GM12865 (cell line): ENCODE measurements at regions not wholly inside any gene's neighbourhood (a gene's known extent, or its start where the extent isn't known, plus 50 kb on each side); places are given as distances from the start of the nearest gene placed in this dataset.
"Not testable (repeated sequence)": the region's sequence is repeated elsewhere in the genome, so short reads cannot be mapped to it uniquely, and the experiment has no call there.

ENCODE experiments used
- DNase-seq: peaks from one replicate; pipeline ENCODE4 v3.0.0; 2010; ENCODE audit warnings: low read depth
- H3K4me3 ChIP-seq: 2 replicates; pipeline ENCODE4 v1.5.1; 2011; ENCODE audit warnings: mild to moderate bottlenecking, low read depth, low read length, control low read depth
- TF ChIP-seq, protein P1 (sequence below): IDR thresholded peaks from 2 replicates; pipeline ENCODE4 v1.5.1; 2011; ENCODE audit warnings: low read length, control low read depth, low read depth, inconsistent platforms; ENCODE audit not compliant: insufficient read depth; ENCODE audit errors: missing control alignments

DNA sequence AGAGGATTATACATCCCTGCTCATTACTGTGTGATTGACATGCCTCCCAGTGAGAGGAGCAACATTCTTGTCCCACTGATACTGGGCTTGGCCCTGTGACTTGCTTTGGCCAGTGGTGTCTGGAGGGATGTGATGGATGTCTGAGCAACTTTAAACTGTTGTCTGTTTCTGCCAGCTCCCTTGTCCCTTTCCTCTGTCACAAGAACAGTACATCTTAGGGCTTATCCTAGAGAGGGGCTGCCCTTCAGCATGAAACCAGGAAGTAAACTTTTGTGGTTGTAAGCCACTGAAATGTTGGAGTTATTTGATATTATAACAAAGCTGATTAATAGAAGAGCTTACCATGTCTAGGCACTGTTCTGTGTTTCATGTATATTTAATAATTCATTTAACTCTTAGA, 82.9 kb upstream of the GPRC5B start:
- TF ChIP-seq, protein P1, sequence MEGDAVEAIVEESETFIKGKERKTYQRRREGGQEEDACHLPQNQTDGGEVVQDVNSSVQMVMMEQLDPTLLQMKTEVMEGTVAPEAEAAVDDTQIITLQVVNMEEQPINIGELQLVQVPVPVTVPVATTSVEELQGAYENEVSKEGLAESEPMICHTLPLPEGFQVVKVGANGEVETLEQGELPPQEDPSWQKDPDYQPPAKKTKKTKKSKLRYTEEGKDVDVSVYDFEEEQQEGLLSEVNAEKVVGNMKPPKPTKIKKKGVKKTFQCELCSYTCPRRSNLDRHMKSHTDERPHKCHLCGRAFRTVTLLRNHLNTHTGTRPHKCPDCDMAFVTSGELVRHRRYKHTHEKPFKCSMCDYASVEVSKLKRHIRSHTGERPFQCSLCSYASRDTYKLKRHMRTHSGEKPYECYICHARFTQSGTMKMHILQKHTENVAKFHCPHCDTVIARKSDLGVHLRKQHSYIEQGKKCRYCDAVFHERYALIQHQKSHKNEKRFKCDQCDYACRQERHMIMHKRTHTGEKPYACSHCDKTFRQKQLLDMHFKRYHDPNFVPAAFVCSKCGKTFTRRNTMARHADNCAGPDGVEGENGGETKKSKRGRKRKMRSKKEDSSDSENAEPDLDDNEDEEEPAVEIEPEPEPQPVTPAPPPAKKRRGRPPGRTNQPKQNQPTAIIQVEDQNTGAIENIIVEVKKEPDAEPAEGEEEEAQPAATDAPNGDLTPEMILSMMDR = no peak
- no peak overlapping the region for H3K4me3 ChIP-seq
- no peak for DNase-seq

DNA sequence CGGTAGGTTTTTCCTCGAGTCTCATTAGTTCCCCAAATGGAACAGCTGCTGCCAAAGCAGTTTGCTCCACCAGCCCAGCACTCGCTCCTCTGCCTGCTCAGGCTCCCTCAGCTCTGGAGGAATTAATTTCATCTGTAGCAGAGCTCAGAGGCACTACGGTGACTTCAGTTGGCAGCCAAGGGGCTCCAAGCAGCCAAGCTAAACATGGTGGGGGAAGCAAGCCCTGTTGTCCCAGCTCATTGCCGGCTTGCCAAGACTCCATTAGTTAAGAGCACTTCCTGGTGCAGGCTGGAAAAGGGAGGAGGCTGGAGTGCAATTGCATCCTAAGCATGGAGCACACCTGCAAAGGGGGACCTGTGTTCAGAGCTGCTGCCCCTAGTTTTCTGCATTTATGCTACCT, 78.7 kb upstream of the GPRC5B start:
- H3K4me3 ChIP-seq = no peak overlapping the region
- DNase-seq = no peak
- TF ChIP-seq, protein P1 = no peak

DNA sequence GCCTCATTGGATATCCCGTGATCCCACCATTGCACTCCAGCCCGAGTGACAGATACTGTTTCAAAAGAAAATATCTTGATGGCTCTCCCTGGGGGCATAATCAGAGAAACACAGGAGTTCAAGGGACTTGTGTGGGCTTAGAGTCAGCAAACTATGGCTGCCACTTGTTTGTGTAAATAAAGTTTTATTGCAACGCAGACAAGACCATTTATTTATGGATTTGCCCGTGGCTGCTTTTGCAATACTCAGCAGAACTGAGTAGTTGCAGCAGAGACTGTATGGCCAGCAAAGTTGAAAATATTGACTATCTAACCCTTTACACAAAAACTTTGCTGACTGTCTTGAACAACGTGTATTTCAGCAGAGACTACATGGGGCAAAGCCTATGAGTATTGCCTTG, 75.5 kb upstream of the GPRC5B start:
- H3K4me3 ChIP-seq = no peak overlapping the region
- DNase-seq = no peak
- TF ChIP-seq, protein P1 = no peak

DNA sequence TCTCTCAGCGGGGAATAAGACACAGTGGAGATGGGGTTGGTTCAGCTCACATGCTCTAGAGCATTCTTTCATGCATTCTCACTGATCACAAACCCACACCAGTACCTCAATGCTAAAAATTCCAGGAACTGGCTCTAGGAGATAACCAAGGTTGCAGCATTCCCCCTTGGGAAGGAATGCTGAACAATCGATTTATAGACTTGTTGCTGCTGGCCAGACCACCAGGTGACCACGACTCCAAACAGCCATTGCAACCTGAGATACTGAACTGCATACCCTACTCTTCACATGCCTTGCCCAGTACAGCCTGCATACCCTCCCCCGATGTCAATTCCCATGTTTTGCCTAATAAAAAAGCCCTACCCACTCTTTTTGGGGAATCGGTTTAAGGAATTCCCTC, 75.1 kb upstream of the GPRC5B start:
- H3K4me3 ChIP-seq = no peak overlapping the region
- TF ChIP-seq, protein P1 = no peak
- DNase-seq = no peak

DNA sequence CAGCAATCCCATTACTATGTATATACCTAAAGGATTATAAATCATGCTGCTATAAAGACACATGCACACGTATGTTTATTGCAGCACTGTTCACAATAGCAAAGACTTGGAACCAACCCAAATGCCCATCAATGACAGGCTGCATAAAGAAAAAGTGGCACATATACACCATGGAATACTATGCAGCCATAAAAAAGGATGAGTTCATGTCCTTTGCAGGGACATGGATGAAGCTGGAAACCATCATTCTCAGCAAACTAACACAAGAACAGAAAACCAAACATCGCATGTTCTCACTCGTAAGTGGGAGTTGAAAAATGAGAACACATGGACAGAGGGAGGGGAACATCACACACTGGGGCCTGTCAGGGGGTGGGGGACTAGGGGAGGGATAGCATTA, 71.2 kb upstream of the GPRC5B start:
- not testable (repeated sequence) for H3K4me3 ChIP-seq, DNase-seq

DNA sequence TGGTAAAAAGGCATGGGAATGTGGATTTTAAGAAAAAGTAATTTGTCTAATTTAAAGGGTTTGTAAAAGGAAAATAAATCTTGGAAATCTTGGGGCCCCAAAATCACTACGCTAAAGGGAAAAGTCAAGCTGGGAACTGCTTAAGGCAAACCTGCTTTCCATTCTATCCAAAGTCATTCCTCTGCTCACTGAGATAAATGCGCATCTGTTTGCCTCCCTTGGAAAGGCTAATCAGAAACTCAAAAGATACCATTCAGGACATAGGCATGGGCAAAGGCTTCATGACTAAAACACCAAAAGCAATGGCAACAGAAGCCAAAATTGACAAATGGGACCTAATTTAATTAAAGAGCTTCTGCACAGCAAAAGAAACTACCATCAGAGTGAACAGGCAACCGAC, 70.4 kb upstream of the GPRC5B start:
- DNase-seq = not testable (repeated sequence)

DNA sequence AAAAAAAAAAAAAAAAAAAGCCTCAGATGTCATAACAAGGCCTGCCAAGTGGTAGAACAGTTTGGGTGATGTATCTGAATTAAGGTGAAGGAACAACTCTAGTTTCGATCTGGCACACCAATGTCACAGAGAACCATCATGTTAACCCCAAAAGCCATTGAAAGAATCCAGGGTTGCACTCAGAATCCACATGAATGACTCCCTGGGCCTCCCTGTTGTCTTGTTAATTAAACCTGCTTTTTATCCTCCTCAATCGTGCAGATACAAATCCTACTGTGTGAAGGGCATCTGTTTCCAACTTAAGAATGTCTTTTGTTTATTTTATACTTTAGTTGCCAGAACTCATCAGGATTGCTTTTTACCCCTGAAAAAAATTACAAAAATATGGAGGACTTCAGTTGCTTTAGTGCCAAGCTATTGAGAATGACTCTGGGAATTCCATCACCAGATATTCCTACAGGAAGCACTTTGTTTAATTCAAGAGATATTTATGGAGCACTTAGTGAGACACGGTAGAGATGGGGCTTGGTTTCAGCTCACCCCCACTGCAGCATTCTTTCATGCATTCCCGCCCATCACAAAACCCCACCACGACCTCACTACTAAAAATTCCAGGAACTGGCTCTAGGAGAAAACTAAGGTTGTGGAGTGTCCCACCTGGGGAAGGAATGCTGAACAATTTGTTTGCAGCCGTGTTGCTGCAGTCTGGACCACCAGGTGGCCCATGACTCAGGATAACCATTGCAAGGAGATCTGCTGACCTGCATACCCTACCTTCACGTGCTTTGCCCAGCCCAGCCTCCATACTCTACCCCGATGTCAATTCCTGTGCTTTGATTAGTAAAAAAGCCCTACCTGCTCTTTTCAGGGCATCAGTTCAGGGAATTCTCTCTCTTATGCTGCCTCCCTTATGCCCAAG, 63.8 kb upstream of the GPRC5B start:
- no peak overlapping the region for H3K4me3 ChIP-seq
- DNase-seq = no peak
- TF ChIP-seq, protein P1 = no peak

More for the DNA sequence above, 70.4 kb upstream of the GPRC5B start:
- not testable (repeated sequence) for H3K4me3 ChIP-seq

DNA sequence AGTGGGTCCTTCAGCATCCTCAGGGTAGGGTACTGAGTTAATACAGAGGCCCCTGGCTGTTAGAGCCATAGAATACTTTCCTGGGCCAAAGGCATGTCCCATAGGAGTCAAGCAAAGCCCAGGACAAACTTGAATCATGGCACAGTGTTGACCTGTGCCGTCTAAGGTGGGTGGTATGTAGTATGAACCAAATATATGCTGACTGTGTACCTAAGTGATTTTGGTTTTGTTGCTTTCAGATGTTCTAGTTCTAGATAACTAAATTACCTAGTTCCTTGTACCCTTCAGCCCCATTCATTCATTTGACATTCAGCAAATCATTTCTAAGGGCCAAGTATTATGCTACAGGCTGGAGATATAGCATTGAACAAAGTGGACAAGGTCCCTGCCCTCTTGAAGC, 61.3 kb upstream of the GPRC5B start:
- TF ChIP-seq, protein P1 = no peak
- H3K4me3 ChIP-seq = no peak overlapping the region
- no peak for DNase-seq
